ENCODE measurements at regions not wholly inside any gene's neighbourhood (a gene's known extent, or its start where the extent isn't known, plus 50 kb on each side); places are given as distances from the start of the nearest gene placed in this dataset.

GRCh38 chr2:417662-418061 lies 129.8 kb upstream of the ALKAL2 start:
- no peak overlapping the region for H3K4me3 ChIP-seq
- no peak overlapping the region for H3K27ac ChIP-seq
- no peak overlapping the region for H3K9ac ChIP-seq
- TF ChIP-seq Cebpa-rat (IDR thresholded peaks at IDR 0.05), result no peak
- no peaks in the 10 kb centered on the region for H4K20me1 ChIP-seq
- no peaks in the 10 kb centered on the region for H3K4me1 ChIP-seq
- H3K36me3 ChIP-seq, result no peaks in the 10 kb centered on the region
- H3K27me3 ChIP-seq, result no peaks in the 10 kb centered on the region
- H3K9me3 ChIP-seq, result peaks cover 7% of the 10 kb centered on the region; the same call in 1 of the 2 replicates
- no peak overlapping the region for H3K4me2 ChIP-seq

DNA sequence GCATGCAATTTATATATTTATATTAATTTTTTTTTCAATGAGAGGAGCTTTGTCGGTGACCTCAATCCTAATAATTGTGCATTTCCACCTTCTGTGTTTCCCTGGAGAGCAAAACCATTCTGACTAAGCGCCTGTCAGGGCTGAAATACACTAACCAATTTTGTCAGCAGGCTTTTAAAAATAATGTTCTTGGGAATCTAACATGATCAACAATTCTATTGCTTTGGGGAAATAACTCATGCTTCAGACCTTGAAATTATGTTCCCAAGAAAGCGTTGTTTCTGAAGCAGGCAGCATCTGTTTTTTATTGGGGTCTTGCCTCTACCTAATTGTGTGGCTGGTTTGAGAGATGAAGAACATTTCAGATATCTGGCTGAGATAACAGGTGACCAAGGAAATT lies 129.1 kb upstream of the ALKAL2 start:
- Histone ChIP-seq H3K36me3 (no peaks in the 10 kb centered on the region), H4K20me1 (no peaks in the 10 kb centered on the region), H3K4me3 (no peak overlapping the region), H3K9me3 (peaks cover 7% of the 10 kb centered on the region; the same call in 1 of the 2 replicates), H3K27me3 (no peaks in the 10 kb centered on the region), H3K4me2 (no peak overlapping the region), H3K4me1 (no peaks in the 10 kb centered on the region), H3K27ac (no peak overlapping the region), H3K9ac (no peak overlapping the region)
- TF ChIP-seq Cebpa-rat (IDR thresholded peaks at IDR 0.05), result no peak

GRCh38 chr2:415986-416610 lies 128.2 kb upstream of the ALKAL2 start:
- Histone ChIP-seq H3K36me3 (no peaks in the 10 kb centered on the region), H3K9ac (no peak overlapping the region), H3K4me1 (no peaks in the 10 kb centered on the region), H3K27ac (no peak overlapping the region), H3K27me3 (no peaks in the 10 kb centered on the region), H4K20me1 (no peaks in the 10 kb centered on the region), H3K9me3 (no peaks in the 10 kb centered on the region; the same call in 1 of the 2 replicates), H3K4me2 (no peak overlapping the region), H3K4me3 (no peak overlapping the region)
- TF ChIP-seq Cebpa-rat (IDR thresholded peaks at IDR 0.05), result no peak

DNA sequence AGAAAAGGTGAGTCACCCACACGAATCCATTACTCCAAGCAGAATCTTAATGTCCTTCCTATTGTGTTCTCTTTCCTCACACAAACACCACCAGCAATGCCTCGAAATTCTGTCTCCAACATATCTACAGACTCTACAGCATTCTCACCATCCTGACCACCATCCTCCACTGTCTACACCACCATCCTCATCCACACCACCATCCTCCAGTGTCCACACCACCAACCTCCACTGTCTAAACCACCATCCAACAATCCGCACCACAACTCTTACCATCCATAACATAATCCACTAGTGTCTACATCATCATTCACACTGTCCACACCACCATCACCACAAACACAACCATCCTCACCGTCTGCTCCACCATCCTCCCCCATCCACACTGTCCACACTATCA lies 121.6 kb upstream of the ALKAL2 start:
- TF ChIP-seq Cebpa-rat (IDR thresholded peaks at IDR 0.05), result no peak
- H3K9me3 ChIP-seq, result peaks cover 1% of the 10 kb centered on the region; the same call in 1 of the 2 replicates
- H3K4me1 ChIP-seq, result no peaks in the 10 kb centered on the region
- no peaks in the 10 kb centered on the region for H3K36me3 ChIP-seq
- no peaks in the 10 kb centered on the region for H4K20me1 ChIP-seq
- H3K4me3 ChIP-seq, result no peak overlapping the region
- H3K9ac ChIP-seq, result no peak overlapping the region
- no peak overlapping the region for H3K4me2 ChIP-seq
- no peak overlapping the region for H3K27ac ChIP-seq
- no peaks in the 10 kb centered on the region for H3K27me3 ChIP-seq

DNA sequence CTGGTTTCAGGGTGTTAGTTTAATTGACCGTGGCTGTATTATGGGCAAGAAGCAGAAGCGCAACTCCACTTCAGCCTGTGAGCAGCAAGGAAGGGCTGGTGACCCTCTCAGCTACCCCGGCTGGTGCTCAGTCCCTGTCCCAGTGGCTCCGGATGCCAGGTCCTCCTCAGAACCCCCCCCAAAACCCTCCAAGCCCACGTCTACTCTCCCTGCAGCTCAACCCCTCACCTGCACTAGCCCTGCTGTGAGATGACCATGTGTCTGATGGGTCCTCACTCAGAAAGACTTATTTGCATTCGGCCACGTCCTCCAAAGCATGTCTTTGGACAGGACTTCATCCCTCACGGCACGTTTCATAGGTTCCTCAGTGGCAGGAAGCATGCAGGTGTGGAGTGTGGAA lies 119.7 kb upstream of the ALKAL2 start:
- Histone ChIP-seq H3K9ac (no peak overlapping the region), H3K9me3 (peaks cover 20% of the 10 kb centered on the region), H3K27me3 (no peaks in the 10 kb centered on the region), H4K20me1 (no peaks in the 10 kb centered on the region), H3K4me3 (no peak overlapping the region), H3K4me2 (no peak overlapping the region), H3K27ac (no peak overlapping the region), H3K4me1 (peaks cover 5% of the 10 kb centered on the region), H3K36me3 (no peaks in the 10 kb centered on the region)
- no peak for TF ChIP-seq Cebpa-rat (IDR thresholded peaks at IDR 0.05)

GRCh38 chr2:406876-407275 lies 119.0 kb upstream of the ALKAL2 start:
- H3K27ac ChIP-seq, result no peak overlapping the region

GRCh38 chr2:406231-406630 lies 118.3 kb upstream of the ALKAL2 start:
- Histone ChIP-seq H3K9me3 (peaks cover 20% of the 10 kb centered on the region), H3K27ac (no peak overlapping the region), H3K27me3 (no peaks in the 10 kb centered on the region), H4K20me1 (no peaks in the 10 kb centered on the region), H3K4me1 (peaks cover 9% of the 10 kb centered on the region), H3K4me3 (no peak overlapping the region), H3K36me3 (no peaks in the 10 kb centered on the region), H3K9ac (no peak overlapping the region), H3K4me2 (no peak overlapping the region)
- TF ChIP-seq Cebpa-rat (IDR thresholded peaks at IDR 0.05), result no peak

More at GRCh38 chr2:406876-407275, 119.0 kb upstream of the ALKAL2 start:
- H4K20me1 ChIP-seq, result no peaks in the 10 kb centered on the region
- no peaks in the 10 kb centered on the region for H3K36me3 ChIP-seq
- no peak for TF ChIP-seq Cebpa-rat (IDR thresholded peaks at IDR 0.05)
- peaks cover 5% of the 10 kb centered on the region for H3K4me1 ChIP-seq
- H3K4me2 ChIP-seq, result no peak overlapping the region
- no peak overlapping the region for H3K9ac ChIP-seq
- H3K9me3 ChIP-seq, result peaks cover 20% of the 10 kb centered on the region
- no peaks in the 10 kb centered on the region for H3K27me3 ChIP-seq
- H3K4me3 ChIP-seq, result no peak overlapping the region

DNA sequence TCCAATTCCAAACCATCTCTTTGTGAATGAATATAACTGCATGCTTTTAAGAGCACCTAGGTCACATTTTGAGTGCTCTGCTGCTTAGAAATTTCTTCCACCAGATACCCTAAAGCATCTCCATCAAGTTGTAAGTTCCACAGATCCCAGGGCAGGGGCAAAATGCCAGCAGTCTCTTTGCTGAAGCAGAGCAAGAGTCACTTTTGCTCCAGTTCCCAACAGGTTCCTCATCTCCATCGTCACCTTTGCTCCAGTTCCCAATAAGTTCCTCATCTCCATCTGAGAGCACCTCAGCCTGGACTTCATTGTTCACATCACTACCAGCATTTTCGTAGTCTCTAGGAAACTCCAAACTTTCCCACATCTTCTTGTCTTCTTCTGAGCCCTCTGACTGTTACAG lies 116.7 kb upstream of the ALKAL2 start:
- H4K20me1 ChIP-seq, result no peaks in the 10 kb centered on the region
- peaks cover 20% of the 10 kb centered on the region for H3K9me3 ChIP-seq
- H3K4me3 ChIP-seq, result no peak overlapping the region
- no peak overlapping the region for H3K9ac ChIP-seq
- no peaks in the 10 kb centered on the region for H3K36me3 ChIP-seq
- no peaks in the 10 kb centered on the region for H3K27me3 ChIP-seq
- no peak for TF ChIP-seq Cebpa-rat (IDR thresholded peaks at IDR 0.05)
- H3K4me2 ChIP-seq, result no peak overlapping the region
- H3K27ac ChIP-seq, result no peak overlapping the region
- H3K4me1 ChIP-seq, result peaks cover 13% of the 10 kb centered on the region

DNA sequence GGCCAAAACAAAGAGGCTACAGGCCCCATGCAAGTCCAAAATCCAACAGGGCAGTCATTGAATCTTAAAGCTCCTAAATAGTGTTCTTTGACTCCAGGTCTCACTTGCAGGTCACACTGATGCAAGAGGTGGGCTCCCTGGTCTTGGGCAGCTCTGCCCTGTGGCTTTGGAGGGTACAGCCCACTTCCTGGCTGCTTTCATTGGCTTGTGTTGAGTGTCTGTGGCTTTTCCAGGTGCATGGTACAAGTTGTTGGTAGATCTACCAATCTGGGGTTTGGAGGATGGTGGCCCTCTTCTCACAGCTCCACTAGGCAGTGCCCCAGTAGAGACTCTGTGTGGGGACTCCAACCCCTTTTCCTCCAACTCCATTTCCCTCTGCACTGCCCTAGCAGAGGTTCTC lies 115.8 kb upstream of the ALKAL2 start:
- H3K4me2 ChIP-seq, result peak overlapping the region; percentile 26; the same call in 1 of the 2 replicates
- peaks cover 13% of the 10 kb centered on the region for H3K4me1 ChIP-seq
- no peak overlapping the region for H3K9ac ChIP-seq
- H3K36me3 ChIP-seq, result no peaks in the 10 kb centered on the region
- H3K27me3 ChIP-seq, result no peaks in the 10 kb centered on the region
- H3K9me3 ChIP-seq, result peaks cover 20% of the 10 kb centered on the region
- H4K20me1 ChIP-seq, result no peaks in the 10 kb centered on the region
- no peak for TF ChIP-seq Cebpa-rat (IDR thresholded peaks at IDR 0.05)
- H3K27ac ChIP-seq, result no peak overlapping the region
- H3K4me3 ChIP-seq, result no peak overlapping the region

DNA sequence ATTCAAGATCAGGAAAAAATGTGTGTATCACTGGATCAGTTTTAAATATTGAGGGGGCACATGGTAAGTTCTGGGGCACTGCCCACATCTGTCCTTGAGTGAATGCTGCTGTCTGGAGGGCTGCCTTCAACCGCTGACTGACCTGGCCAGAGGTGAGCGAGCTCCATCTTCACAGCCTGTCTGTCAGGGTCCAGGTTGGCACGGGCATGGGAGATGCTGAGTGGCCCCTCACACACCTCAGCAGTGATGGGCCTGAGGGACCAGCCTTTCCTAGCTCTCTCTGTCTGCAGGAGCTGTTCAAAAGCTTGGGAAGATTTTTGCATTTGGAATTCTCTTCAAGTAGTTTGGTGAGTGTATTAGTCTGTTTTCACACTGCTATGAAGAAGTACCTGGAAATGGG lies 114.8 kb upstream of the ALKAL2 start:
- Histone ChIP-seq H3K27me3 (no peaks in the 10 kb centered on the region), H3K36me3 (no peaks in the 10 kb centered on the region), H3K4me1 (peaks cover 13% of the 10 kb centered on the region), H4K20me1 (no peaks in the 10 kb centered on the region), H3K4me2 (no peak overlapping the region), H3K4me3 (no peak overlapping the region), H3K9me3 (peaks cover 20% of the 10 kb centered on the region), H3K9ac (no peak overlapping the region), H3K27ac (no peak overlapping the region)
- no peak for TF ChIP-seq Cebpa-rat (IDR thresholded peaks at IDR 0.05)

DNA sequence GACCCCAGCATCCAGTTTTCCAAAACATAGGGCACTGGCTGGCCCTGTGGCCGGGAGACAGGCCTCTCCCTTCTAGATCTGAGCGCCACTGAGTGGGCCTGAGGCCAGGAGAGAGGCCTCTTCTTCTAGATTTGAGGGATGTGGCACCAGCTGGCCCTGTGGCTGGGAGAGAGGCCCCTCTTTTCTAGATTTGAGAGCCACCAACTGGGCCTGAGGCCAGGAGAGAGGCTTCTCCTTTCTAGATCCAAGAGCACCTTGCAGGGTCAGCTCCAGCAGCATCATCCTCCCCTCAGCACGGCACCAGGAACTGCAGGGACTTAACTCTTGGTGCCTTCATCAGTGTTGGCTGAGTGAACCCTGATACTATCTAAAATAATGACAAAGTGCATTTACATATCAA lies 114.3 kb upstream of the ALKAL2 start:
- Histone ChIP-seq H3K9ac (no peak overlapping the region), H3K27me3 (no peaks in the 10 kb centered on the region), H4K20me1 (no peaks in the 10 kb centered on the region), H3K9me3 (peaks cover 20% of the 10 kb centered on the region), H3K4me2 (no peak overlapping the region), H3K4me1 (peaks cover 13% of the 10 kb centered on the region), H3K27ac (no peak overlapping the region), H3K36me3 (no peaks in the 10 kb centered on the region), H3K4me3 (no peak overlapping the region)
- no peak for TF ChIP-seq Cebpa-rat (IDR thresholded peaks at IDR 0.05)
